ENCODE measurements at regions not wholly inside any gene's neighbourhood (a gene's known extent, or its start where the extent isn't known, plus 50 kb on each side); places are given as distances from the start of the nearest gene placed in this dataset.

DNA sequence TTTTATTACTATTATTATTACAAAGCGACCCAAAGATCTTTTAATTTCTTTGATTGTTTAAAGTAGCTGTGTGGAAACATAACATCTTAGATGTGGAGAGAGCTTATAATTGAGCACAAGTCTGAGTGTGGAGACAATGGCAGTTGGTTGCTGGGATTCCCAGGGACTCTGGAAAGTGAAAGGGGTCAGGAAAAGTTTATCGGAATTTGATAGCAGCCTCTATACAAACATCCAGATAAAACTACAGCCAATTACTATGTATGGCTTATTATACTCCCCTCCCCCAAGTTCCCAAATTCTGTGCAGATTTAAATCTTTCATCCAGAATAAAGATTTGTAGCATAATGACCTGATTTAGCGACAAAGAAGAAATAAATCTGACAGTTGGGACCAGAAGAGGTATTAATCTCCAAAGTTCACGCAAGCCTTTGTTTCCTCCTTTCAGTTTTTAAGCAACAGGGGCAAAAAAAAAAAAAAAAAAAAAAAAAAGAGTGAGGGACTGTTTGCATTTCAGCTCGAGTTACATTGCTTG lies 121.4 kb upstream of the MAP3K7 start:
- H3K4me3 Mint-ChIP-seq (ENCODE audit: unreplicated experiment): no peak overlapping the region
- DNase-seq: no peak
- H3K36me3 Mint-ChIP-seq (ENCODE audit: unreplicated experiment): no peaks in the 10 kb centered on the region
- TF ChIP-seq CTCF (IDR thresholded peaks at IDR 0.05; ENCODE audit: partially characterized antibody, unreplicated experiment): no peak
- no peak overlapping the region for H3K27ac Mint-ChIP-seq (ENCODE audit: unreplicated experiment)
- H3K27me3 Mint-ChIP-seq (ENCODE audit: unreplicated experiment): no peaks in the 10 kb centered on the region
- no peaks in the 10 kb centered on the region for H3K4me1 Mint-ChIP-seq (ENCODE audit: low read depth, unreplicated experiment)
- no peaks in the 10 kb centered on the region for H3K9me3 Mint-ChIP-seq (ENCODE audit: unreplicated experiment)

- H3K9me3 Mint-ChIP-seq (ENCODE audit: unreplicated experiment): no peaks in the 10 kb centered on the region
- TF ChIP-seq CTCF (IDR thresholded peaks at IDR 0.05; ENCODE audit: partially characterized antibody, unreplicated experiment): no peak
- no peak overlapping the region for H3K4me3 Mint-ChIP-seq (ENCODE audit: unreplicated experiment)
- H3K4me1 Mint-ChIP-seq (ENCODE audit: low read depth, unreplicated experiment): no peaks in the 10 kb centered on the region
- no peak for DNase-seq
- H3K27ac Mint-ChIP-seq (ENCODE audit: unreplicated experiment): no peak overlapping the region
- H3K27me3 Mint-ChIP-seq (ENCODE audit: unreplicated experiment): no peaks in the 10 kb centered on the region
- H3K36me3 Mint-ChIP-seq (ENCODE audit: unreplicated experiment): no peaks in the 10 kb centered on the region
Observed at GRCh38 chr6:90707246-90707645, 120.4 kb upstream of the MAP3K7 start.

DNA sequence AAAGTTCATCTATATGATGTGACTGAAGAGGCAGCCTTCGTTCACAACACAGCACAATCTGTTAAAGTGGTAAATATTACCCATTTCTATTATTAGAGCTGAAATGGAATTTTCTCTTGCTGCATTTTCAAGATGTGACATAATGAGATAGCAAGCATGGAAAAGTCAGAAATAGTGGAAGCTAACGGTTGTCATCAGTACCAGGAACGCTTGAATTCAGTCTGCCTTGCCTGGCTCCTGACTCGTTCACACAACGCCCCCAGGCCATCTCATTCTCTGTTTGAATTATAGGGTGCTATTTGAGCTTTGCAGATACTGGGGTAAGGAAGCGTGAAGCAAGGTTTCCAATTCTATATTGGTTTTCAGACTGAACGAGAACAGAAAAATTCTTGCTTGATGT lies 116.5 kb upstream of the MAP3K7 start:
- no peak for DNase-seq
- Mint-ChIP-seq H3K27me3 (ENCODE audit: unreplicated experiment) (no peaks in the 10 kb centered on the region), H3K9me3 (ENCODE audit: unreplicated experiment) (no peaks in the 10 kb centered on the region), H3K27ac (ENCODE audit: unreplicated experiment) (no peak overlapping the region), H3K36me3 (ENCODE audit: unreplicated experiment) (no peaks in the 10 kb centered on the region), H3K4me3 (ENCODE audit: unreplicated experiment) (no peak overlapping the region), H3K4me1 (ENCODE audit: low read depth, unreplicated experiment) (no peaks in the 10 kb centered on the region)
- no peak for TF ChIP-seq CTCF (IDR thresholded peaks at IDR 0.05; ENCODE audit: partially characterized antibody, unreplicated experiment)

GRCh38 chr6:90701926-90702325 lies 115.1 kb upstream of the MAP3K7 start:
- Mint-ChIP-seq H3K36me3 (ENCODE audit: unreplicated experiment) (no peaks in the 10 kb centered on the region), H3K4me1 (ENCODE audit: low read depth, unreplicated experiment) (no peaks in the 10 kb centered on the region), H3K27ac (ENCODE audit: unreplicated experiment) (no peak overlapping the region), H3K9me3 (ENCODE audit: unreplicated experiment) (no peaks in the 10 kb centered on the region), H3K4me3 (ENCODE audit: unreplicated experiment) (no peak overlapping the region), H3K27me3 (ENCODE audit: unreplicated experiment) (no peaks in the 10 kb centered on the region)
- DNase-seq: no peak
- no peak for TF ChIP-seq CTCF (IDR thresholded peaks at IDR 0.05; ENCODE audit: partially characterized antibody, unreplicated experiment)

GRCh38 chr6:90701146-90701781 lies 114.4 kb upstream of the MAP3K7 start:
- Mint-ChIP-seq H3K27me3 (ENCODE audit: unreplicated experiment) (no peaks in the 10 kb centered on the region), H3K9me3 (ENCODE audit: unreplicated experiment) (no peaks in the 10 kb centered on the region), H3K36me3 (ENCODE audit: unreplicated experiment) (no peaks in the 10 kb centered on the region), H3K4me1 (ENCODE audit: low read depth, unreplicated experiment) (no peaks in the 10 kb centered on the region), H3K4me3 (ENCODE audit: unreplicated experiment) (no peak overlapping the region), H3K27ac (ENCODE audit: unreplicated experiment) (no peak overlapping the region)
- no peak for DNase-seq
- TF ChIP-seq CTCF (IDR thresholded peaks at IDR 0.05; ENCODE audit: partially characterized antibody, unreplicated experiment): no peak

Measured in glutamatergic neuron (in vitro differentiated cells).